K562 (cell line): ENCODE measurements at regions not wholly inside any gene's neighbourhood (a gene's known extent, or its start where the extent isn't known, plus 50 kb on each side); places are given as distances from the start of the nearest gene placed in this dataset.

Experiments
- ATAC-seq: fragments of 200-7000 bp; cut with Tn5 transposase; 3 replicates; pipeline ENCODE4 v1.9.1; 2020; ENCODE audit warnings: moderate library complexity
- BruUV-seq: library from RNA; stranded (reverse); fragments of 400-500 nt; replicated peaks from 2 replicates; lab custom pipeline; 2021; lab: Mats Ljungman, UMichigan
- CTCF ChIA-PET: fragments of 300-600 bp; formaldehyde crosslinking; extraction: SDS; loops from one replicate; lab custom pipeline; 2021; ENCODE audit warnings: low intra/inter-chr PET ratio; lab: Yijun Ruan, JAX
- POLR2A ChIA-PET: fragments of 300-600, 350-650 bp; sonication (Branson Sonifier 250); formaldehyde crosslinking; extraction: SDS; loops from one replicate; lab custom pipeline; 2021; ENCODE audit warnings: antibody characterized with exemption, inconsistent platforms; lab: Yijun Ruan, JAX
- DNase-seq, 4 experiments: peaks; one replicate each; pipeline versions ENCODE4 v3.0.0 to v3.0.0-alpha.2; 2011 to 2018; ENCODE audit warnings: low spot score in 3 of 4, mixed read lengths in 3 of 4; ENCODE audit errors: extremely low read depth in 1 of 4
- FAIRE-seq: peaks from 2 replicates; lab custom pipeline; 2011; peaks lifted over from hg19 to GRCh38; lab: Jason Lieb, UNC
- H2AFZ ChIP-seq: 2 replicates; pipeline ENCODE4 v1.6.0; 2011; ENCODE audit warnings: low read depth, low read length, control low read depth, inconsistent platforms
- H3K27ac ChIP-seq: fragments of 200-600 bp; 3 replicates; pipeline ENCODE4 v1.8.0; 2011; ENCODE audit warnings: low read depth, mild to moderate bottlenecking, control low read depth, inconsistent platforms, low read length, moderate library complexity, mixed read lengths; ENCODE audit errors: extremely low read depth
- H3K27me3 ChIP-seq, 2 experiments: fragments of 300-600 bp in 1 of 2; 2 replicates in 1 of 2; 3 replicates in 1 of 2; pipeline versions ENCODE4 v1.6.0 to v1.8.0; 2011; ENCODE audit warnings: inconsistent platforms in 2 of 2, low read length in 2 of 2, mild to moderate bottlenecking in 1 of 2, mixed read lengths in 1 of 2, moderate library complexity in 1 of 2; ENCODE audit not compliant: control insufficient read depth in 2 of 2, insufficient read depth in 2 of 2
- H3K36me3 ChIP-seq: fragments of 300-600 bp; 3 replicates; pipeline ENCODE4 v1.8.0; 2011; ENCODE audit warnings: mild to moderate bottlenecking, low read length, inconsistent platforms; ENCODE audit not compliant: control insufficient read depth, insufficient read depth
- H3K4me1 ChIP-seq, 2 experiments: fragments of 200-600 bp in 1 of 2; replicated peaks in 1 of 2; 2 replicates in 1 of 2; 3 replicates in 1 of 2; pipeline versions ENCODE4 v1.5.1 to v1.8.0; 2011; ENCODE audit warnings: inconsistent platforms in 2 of 2, low read length in 2 of 2, mild to moderate bottlenecking in 1 of 2, mixed read lengths in 1 of 2, moderate library complexity in 1 of 2; ENCODE audit not compliant: control insufficient read depth in 2 of 2, insufficient read depth in 2 of 2
- H3K4me2 ChIP-seq: 2 replicates; pipeline ENCODE4 v1.6.1; 2011; ENCODE audit warnings: low read length, control low read depth, inconsistent platforms, mixed read lengths; ENCODE audit not compliant: insufficient read depth
- H3K4me3 ChIP-seq: fragments of 200-600 bp; sonication (generic), shearing (Covaris generic); 2 replicates; pipeline ENCODE4 v1.5.1; 2016; ENCODE audit warnings: control low read depth, inconsistent platforms
- H3K79me2 ChIP-seq: fragments of 200-600 bp; 3 replicates; pipeline ENCODE4 v1.8.0; 2011; ENCODE audit warnings: low read length, inconsistent platforms; ENCODE audit not compliant: control insufficient read depth, insufficient read depth
- H3K9ac ChIP-seq, 2 experiments: 2 replicates each; pipeline versions ENCODE4 v1.6.0 to v1.6.1; 2011; ENCODE audit warnings: low read depth in 2 of 2, low read length in 2 of 2, control low read depth in 1 of 2, inconsistent platforms in 1 of 2, mild to moderate bottlenecking in 1 of 2, mixed read lengths in 1 of 2; ENCODE audit not compliant: insufficient read depth in 1 of 2
- H3K9me1 ChIP-seq: one replicate; pipeline ENCODE4 v1.6.0; 2011; ENCODE audit warnings: inconsistent platforms, mild to moderate bottlenecking, low read length, moderate library complexity; ENCODE audit not compliant: control insufficient read depth, insufficient read depth
- H3K9me3 ChIP-seq: replicated peaks from 2 replicates; pipeline ENCODE4 v1.5.1; 2011; ENCODE audit warnings: low read depth, low read length, inconsistent platforms; ENCODE audit not compliant: control insufficient read depth, insufficient read depth
- H4K20me1 ChIP-seq: replicated peaks from 2 replicates; pipeline ENCODE4 v1.6.1; 2011; ENCODE audit warnings: low read length, inconsistent platforms, mixed read lengths; ENCODE audit not compliant: control insufficient read depth, insufficient read depth
- EWSR1 ChIP-seq: fragments of 450-650 bp; IDR thresholded peaks from 2 replicates; pipeline ENCODE4 v1.6.1; 2018; ENCODE audit warnings: borderline replicate concordance, mild to moderate bottlenecking, low read depth, moderate library complexity; ENCODE audit not compliant: partially characterized antibody
- KAT2B ChIP-seq: IDR thresholded peaks from one replicate; pipeline ENCODE4 v1.6.1; 2012; ENCODE audit warnings: low read depth, mild to moderate bottlenecking, control low read depth, inconsistent platforms, low read length, moderate library complexity
- NFE2 ChIP-seq: IDR thresholded peaks from 2 replicates; pipeline ENCODE4 v1.6.1; 2014; ENCODE audit warnings: antibody characterized with exemption, low read depth
- SAFB ChIP-seq: fragments of 200-400 bp; formaldehyde crosslinking; IDR thresholded peaks from 2 replicates; pipeline ENCODE4 v1.6.1; 2017; ENCODE audit warnings: low read depth, low read length, borderline replicate concordance
- SMAD3 ChIP-seq: fragments of 450-650 bp; formaldehyde crosslinking; conservative IDR thresholded peaks from 2 replicates; pipeline ENCODE4 v1.4.0; 2020; ENCODE audit warnings: mild to moderate bottlenecking
- WGBS: fragments of 100-300 bp; shearing (Covaris generic); methylation state at CpG from one replicate; pipeline ENCODE4 v1.1.6; 2016; ENCODE audit warnings: low coverage, mixed read lengths; ENCODE audit not compliant: insufficient coverage; ENCODE audit errors: missing lambda C conversion rate; 5-methylcytosine and 5-hydroxymethylcytosine counted together
- in situ Hi-C: fragments of 300-500 bp; cut with MboI; formaldehyde crosslinking; loops from 4 replicates; pipeline ENCODE4 v1.15.0; 2018; ENCODE audit warnings: inconsistent platforms, mixed read lengths
- intact Hi-C: fragments of 100-400 bp; cut with micrococcal nuclease; formaldehyde crosslinking; loops from 2 replicates; pipeline ENCODE4 v1.14.2; 2022
- TF ChIP-seq, protein P1 (sequence below), 3 experiments: IDR thresholded peaks in 2 of 3; conservative IDR thresholded peaks in 1 of 3; 2 replicates each; pipeline ENCODE4 v1.5.1; 2011 to 2012; ENCODE audit warnings: low read length in 3 of 3, mild to moderate bottlenecking in 3 of 3, control low read depth in 2 of 3, improper control_type of control experiment in 1 of 3, inconsistent platforms in 1 of 3, low read depth in 1 of 3, mixed read lengths in 1 of 3, moderate library complexity in 1 of 3; ENCODE audit not compliant: insufficient read depth in 2 of 3
- TF ChIP-seq, protein P2 (sequence below): fragments of 450-650 bp; formaldehyde crosslinking; IDR thresholded peaks from 2 replicates; pipeline ENCODE4 v1.4.0; 2020; ENCODE audit warnings: mild to moderate bottlenecking, moderate library complexity
- TF ChIP-seq, protein P3 (sequence below): sonication (generic); formaldehyde crosslinking; IDR thresholded peaks from 2 replicates; pipeline ENCODE4 v1.8.0; 2022; ENCODE audit warnings: mild to moderate bottlenecking, missing genetic modification reagents
- TF ChIP-seq, protein P4 (sequence below): fragments of 450-650 bp; IDR thresholded peaks from 2 replicates; pipeline ENCODE4 v1.6.1; 2014; ENCODE audit warnings: low read depth, mild to moderate bottlenecking, moderate library complexity, borderline replicate concordance
- TF ChIP-seq, protein P5 (sequence below): fragments of 150-350 bp; IDR thresholded peaks from 2 replicates; pipeline ENCODE4 v1.6.1; 2014; ENCODE audit warnings: low read depth, mild to moderate bottlenecking, low read length, borderline replicate concordance

DNA sequence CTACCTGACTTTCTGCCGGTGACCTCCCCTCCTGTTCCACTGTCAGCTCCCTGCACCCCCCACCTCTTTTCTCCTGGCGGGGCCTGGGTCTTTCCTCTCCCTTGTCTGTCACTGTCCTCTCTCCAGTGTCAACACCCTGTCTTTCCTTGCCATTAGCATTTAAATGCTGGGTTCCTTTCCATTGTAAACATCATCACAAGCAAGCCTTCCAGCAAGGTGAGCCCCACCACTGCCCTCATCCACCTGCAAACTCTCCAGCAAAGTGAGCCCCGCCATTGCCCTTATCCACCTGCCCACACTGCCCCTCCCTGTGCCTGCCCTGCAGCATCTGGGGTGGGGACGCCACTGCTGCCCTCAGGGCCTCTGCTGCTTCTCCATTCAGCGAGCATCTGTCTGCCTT is 195.0 kb downstream of the ENGASE start (continued):
- TF ChIP-seq, protein P1, sequence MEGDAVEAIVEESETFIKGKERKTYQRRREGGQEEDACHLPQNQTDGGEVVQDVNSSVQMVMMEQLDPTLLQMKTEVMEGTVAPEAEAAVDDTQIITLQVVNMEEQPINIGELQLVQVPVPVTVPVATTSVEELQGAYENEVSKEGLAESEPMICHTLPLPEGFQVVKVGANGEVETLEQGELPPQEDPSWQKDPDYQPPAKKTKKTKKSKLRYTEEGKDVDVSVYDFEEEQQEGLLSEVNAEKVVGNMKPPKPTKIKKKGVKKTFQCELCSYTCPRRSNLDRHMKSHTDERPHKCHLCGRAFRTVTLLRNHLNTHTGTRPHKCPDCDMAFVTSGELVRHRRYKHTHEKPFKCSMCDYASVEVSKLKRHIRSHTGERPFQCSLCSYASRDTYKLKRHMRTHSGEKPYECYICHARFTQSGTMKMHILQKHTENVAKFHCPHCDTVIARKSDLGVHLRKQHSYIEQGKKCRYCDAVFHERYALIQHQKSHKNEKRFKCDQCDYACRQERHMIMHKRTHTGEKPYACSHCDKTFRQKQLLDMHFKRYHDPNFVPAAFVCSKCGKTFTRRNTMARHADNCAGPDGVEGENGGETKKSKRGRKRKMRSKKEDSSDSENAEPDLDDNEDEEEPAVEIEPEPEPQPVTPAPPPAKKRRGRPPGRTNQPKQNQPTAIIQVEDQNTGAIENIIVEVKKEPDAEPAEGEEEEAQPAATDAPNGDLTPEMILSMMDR (IDR thresholded peaks at IDR 0.05 in 2 of 3, conservative IDR thresholded peaks at IDR 0.05 in 1 of 3; ENCODE audit: insufficient read depth in 2 of 3, low read depth in 1 of 3, low read length in 3 of 3), result no peak
- no peak for TF ChIP-seq KAT2B
- TF ChIP-seq, protein P2, sequence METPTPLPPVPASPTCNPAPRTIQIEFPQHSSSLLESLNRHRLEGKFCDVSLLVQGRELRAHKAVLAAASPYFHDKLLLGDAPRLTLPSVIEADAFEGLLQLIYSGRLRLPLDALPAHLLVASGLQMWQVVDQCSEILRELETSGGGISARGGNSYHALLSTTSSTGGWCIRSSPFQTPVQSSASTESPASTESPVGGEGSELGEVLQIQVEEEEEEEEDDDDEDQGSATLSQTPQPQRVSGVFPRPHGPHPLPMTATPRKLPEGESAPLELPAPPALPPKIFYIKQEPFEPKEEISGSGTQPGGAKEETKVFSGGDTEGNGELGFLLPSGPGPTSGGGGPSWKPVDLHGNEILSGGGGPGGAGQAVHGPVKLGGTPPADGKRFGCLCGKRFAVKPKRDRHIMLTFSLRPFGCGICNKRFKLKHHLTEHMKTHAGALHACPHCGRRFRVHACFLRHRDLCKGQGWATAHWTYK, result no peak
- TF ChIP-seq, protein P3, sequence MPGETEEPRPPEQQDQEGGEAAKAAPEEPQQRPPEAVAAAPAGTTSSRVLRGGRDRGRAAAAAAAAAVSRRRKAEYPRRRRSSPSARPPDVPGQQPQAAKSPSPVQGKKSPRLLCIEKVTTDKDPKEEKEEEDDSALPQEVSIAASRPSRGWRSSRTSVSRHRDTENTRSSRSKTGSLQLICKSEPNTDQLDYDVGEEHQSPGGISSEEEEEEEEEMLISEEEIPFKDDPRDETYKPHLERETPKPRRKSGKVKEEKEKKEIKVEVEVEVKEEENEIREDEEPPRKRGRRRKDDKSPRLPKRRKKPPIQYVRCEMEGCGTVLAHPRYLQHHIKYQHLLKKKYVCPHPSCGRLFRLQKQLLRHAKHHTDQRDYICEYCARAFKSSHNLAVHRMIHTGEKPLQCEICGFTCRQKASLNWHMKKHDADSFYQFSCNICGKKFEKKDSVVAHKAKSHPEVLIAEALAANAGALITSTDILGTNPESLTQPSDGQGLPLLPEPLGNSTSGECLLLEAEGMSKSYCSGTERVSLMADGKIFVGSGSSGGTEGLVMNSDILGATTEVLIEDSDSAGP (CRISPR knock-in tag), result no peak

DNA sequence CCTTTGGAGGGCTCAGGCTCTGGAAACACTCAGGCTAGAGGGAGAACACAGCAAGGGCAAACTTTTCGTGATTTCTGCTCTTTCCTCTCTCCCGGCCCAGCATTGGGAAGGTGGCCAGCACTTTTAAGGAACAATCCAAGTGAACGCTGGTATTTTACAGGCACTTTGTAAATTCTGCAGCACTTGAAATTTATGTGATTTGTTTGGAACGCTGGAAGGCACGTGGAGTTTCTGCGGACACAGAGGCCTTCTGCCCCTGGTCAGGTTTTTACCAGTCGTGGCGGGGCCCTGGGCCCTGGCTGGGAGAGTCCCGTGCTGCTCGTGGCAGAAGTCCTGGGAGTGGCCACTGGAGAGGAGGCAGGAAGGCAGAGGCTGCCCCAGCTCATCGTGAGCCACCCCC is 188.6 kb downstream of the ENGASE start:
- Histone ChIP-seq H3K4me2 (no peak overlapping the region), H3K27me3 (peaks cover 13 to 66% of the 10 kb centered on the region in 2 experiments; a peak in 3 of 5 replicates), H2AFZ (no peak overlapping the region), H3K36me3 (no peaks in the 10 kb centered on the region), H3K79me2 (no peaks in the 10 kb centered on the region), H4K20me1 (peaks cover 21% of the 10 kb centered on the region; the same call in 1 of the 2 replicates), H3K4me3 (no peak overlapping the region), H3K9me1 (no peaks in the 10 kb centered on the region), H3K9me3 (no peaks in the 10 kb centered on the region), H3K9ac (no peak overlapping the region), H3K4me1 (no peaks in the 10 kb centered on the region), H3K27ac (no peak overlapping the region)
- BruUV-seq, result no TSS peak
- CTCF ChIA-PET, result no interaction called here
- POLR2A ChIA-PET, result no interaction called here
- no peak for FAIRE-seq
- in situ Hi-C loops (no loop called here), intact Hi-C loops (no loop called here)
- 1% methylated on average over 11 of the region's 11 CpGs for WGBS
- no peak for ATAC-seq
- DNase-seq, result no peak
- TF ChIP-seq SMAD3 (CRISPR knock-in tag) (no peak), SAFB (no peak), EWSR1 (no peak), NFE2 (no peak)
- TF ChIP-seq, protein P4, sequence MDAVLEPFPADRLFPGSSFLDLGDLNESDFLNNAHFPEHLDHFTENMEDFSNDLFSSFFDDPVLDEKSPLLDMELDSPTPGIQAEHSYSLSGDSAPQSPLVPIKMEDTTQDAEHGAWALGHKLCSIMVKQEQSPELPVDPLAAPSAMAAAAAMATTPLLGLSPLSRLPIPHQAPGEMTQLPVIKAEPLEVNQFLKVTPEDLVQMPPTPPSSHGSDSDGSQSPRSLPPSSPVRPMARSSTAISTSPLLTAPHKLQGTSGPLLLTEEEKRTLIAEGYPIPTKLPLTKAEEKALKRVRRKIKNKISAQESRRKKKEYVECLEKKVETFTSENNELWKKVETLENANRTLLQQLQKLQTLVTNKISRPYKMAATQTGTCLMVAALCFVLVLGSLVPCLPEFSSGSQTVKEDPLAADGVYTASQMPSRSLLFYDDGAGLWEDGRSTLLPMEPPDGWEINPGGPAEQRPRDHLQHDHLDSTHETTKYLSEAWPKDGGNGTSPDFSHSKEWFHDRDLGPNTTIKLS, result no peak
- TF ChIP-seq, protein P5, sequence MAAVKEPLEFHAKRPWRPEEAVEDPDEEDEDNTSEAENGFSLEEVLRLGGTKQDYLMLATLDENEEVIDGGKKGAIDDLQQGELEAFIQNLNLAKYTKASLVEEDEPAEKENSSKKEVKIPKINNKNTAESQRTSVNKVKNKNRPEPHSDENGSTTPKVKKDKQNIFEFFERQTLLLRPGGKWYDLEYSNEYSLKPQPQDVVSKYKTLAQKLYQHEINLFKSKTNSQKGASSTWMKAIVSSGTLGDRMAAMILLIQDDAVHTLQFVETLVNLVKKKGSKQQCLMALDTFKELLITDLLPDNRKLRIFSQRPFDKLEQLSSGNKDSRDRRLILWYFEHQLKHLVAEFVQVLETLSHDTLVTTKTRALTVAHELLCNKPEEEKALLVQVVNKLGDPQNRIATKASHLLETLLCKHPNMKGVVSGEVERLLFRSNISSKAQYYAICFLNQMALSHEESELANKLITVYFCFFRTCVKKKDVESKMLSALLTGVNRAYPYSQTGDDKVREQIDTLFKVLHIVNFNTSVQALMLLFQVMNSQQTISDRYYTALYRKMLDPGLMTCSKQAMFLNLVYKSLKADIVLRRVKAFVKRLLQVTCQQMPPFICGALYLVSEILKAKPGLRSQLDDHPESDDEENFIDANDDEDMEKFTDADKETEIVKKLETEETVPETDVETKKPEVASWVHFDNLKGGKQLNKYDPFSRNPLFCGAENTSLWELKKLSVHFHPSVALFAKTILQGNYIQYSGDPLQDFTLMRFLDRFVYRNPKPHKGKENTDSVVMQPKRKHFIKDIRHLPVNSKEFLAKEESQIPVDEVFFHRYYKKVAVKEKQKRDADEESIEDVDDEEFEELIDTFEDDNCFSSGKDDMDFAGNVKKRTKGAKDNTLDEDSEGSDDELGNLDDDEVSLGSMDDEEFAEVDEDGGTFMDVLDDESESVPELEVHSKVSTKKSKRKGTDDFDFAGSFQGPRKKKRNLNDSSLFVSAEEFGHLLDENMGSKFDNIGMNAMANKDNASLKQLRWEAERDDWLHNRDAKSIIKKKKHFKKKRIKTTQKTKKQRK, result no peak
